Fibroblast of upper back skin (primary cell): ENCODE measurements at regions not wholly inside any gene's neighbourhood (a gene's known extent, or its start where the extent isn't known, plus 50 kb on each side); places are given as distances from the start of the nearest gene placed in this dataset.
"Not testable (repeated sequence)": the region's sequence is repeated elsewhere in the genome, so short reads cannot be mapped to it uniquely, and the experiment has no call there.

Experiments used
- DNase-seq: peaks from one replicate; pipeline ENCODE4 v3.0.0-alpha.2; 2013

DNA sequence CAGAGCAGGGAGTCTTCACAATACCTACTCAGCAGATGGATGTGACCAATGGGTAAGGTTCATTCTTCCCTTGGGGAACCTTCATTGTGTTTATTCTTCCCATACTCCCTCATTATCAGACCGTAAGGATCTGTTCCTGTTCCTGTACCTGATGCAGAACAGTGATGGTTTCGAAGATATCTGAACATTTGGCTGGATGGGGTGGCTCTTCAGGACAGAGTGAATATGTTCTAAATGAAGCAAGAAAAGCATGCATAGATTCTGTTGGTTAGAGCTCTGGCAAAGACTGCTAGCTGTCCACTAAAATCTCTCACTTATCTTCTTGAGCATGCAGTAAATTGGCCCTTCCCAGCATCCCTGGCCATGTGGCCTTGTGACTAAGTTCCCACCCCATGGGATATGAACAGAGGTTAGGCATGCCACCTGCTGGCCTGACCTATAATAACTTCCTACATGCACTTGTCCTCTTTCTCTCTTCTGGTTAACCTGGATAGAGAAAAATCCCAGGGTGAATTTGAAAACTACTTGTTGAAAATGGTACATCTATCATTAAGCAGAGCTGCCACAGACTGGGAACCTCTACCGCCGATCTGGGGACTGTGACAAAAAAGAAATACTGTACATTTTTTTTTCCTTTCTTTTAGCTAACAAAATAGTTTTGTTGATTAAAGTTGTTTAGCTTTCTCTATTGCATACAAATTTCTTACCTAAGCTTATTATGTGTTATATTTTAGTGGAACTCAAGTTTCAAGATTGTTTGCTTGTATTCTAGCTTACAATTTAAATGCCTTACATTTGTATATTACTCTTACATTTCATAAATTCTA is 60.0 kb upstream of the BANK1 start:
- DNase-seq = peak; percentile 78

DNA sequence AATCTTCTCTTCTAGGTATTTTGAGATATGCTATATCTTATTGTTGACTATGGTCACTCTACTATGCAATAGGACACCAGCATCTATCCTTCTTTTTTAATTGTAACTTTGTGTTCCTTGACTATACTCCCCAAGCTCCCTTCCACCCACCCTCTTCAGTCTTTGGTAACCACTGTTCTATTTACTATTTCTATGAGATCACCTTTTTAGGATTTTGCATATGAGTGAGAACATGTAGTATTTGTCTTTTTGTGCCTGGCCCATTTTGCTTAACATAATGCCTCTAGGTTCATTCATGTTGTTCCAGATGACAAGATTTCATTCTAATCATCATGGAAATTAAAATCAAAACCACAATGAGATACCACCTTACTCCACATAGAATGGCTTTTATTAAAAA is 63.3 kb upstream of the BANK1 start:
- DNase-seq = no peak

DNA sequence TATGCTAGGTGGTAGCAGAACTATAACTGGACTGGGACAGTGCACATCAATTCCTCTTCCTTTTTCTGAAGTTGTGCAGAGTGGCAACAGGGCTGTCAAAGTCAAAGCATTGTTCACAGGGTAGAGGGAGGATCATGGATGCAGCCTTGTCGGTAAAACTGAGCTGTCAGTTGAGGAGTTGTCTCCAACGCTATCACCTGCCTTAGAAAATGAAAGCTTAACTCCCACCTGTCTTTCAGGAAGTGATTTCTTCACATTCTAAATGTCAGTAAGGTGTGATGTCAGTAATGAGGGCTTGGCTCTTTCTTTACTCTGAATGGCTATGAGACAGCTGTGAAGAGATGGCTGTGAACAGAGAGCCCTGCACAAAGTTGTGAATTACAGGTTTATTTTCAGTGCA is 66.4 kb upstream of the BANK1 start:
- DNase-seq = no peak

DNA sequence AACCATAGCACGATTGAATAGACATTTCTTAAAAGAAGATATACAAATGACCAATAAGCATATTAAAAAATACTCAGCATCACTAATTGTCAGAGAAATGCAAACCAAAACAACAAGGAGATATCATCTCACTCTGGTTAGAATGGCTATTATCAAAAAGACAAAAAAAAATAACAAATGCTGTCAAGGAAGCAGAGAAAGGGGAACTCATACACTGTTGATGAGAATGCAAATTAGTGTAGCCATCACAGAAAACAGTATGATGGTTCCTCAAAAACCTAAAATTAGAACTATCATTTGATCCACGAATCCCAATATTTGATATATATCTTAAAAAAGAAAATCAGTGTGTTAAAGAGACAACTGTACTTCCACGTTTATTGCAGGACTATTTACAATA is 71.7 kb upstream of the BANK1 start:
- DNase-seq = no peak

DNA sequence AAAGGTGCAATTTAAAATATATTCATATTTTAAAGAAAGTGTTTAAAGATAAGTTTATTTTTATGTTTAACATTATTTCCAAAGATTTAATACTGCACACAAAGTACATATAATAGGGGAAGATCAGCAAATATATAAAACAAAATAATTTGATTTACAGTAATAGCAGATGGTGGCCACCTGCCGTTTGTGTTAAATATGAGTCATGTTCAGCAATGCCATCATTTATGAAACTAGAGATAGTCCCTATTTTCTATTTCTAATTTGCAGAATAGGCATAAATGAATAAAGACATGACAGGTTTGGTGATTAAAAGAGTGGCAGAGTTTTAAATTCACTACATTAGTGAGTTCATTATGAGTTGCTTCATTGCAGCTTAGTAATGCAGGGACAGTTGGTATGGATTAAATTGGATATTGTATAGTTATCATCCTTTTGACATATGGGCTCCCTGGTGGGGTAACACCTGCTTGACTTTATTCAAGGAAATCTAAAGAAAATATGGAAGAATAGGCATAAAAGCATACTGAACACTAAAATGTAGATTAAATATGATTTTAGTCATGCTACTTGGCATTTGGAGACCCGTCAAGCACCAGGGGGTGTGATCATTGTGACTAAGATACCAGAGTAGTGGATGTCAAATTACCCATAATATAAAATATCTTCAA is 78.8 kb upstream of the BANK1 start:
- no peak for DNase-seq

DNA sequence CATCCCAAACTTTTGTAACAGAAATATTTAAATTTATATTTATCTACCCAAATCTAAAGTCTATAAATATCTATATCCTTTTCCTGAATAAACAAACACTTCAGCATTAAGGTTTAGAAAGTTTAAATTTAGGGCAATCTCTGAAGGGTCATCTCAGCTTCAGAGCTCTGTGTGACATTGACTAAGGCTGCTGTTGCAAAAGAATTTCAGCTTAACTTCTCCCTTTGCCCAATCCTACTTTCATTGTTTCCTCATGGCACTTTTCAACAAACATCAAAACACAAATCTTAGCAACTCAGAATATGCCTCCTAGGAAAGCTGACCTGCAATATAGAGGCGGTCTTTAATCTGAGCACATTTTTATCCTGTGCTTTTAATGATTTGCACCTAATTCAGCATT is 79.7 kb upstream of the BANK1 start:
- DNase-seq = no peak

DNA sequence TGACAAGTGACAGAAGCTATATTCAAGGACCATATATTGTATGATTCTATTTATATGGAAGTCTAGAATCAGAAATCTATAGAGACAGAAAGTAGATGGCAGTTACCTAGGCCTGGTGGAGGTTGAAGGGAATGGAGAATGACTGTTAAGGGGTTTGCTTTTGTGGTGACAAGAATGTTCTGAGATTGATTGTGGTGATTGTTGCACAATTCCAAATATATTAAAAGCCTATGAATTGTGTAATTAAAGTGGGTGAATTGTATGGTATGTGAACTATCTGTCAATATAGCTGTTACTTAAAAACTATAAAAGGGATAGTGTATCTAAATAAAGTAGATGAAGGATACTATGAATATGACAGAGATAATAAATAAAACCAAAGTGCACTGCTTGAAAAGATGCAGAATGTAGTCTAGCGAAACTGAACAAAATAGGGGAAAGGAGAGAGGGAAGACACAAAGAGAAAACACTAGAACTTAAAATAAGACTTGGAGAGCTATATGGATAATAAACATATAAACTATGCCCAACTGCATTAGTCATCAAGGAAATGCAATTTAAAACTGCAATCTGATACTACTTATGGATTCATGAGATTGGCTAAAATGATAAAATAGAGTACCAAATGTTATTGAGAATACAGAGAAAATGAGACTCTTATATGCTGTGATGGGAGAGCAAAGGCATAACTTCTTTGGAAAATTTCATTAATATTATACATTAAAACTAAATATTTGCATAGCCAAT is 82.1 kb upstream of the BANK1 start:
- peak; percentile 23 for DNase-seq

DNA sequence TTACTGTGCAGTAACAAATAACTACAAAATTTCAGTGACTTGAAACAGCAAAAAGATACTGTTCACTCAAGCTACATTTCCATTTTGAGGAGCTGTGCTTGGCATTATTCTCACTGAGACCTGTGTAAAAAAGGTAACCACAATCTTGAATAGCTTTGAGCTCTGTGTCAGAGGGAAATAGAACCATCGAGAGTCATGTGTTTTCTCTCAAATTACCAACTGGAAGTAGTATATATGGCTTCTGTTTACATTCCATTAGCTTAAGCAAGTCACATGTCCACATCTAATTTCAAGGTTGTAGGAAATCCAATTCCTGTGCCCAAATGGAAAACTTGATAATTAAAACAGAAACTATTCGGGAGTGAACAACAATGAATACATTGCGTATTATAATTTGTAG is 82.9 kb upstream of the BANK1 start:
- no peak for DNase-seq

DNA sequence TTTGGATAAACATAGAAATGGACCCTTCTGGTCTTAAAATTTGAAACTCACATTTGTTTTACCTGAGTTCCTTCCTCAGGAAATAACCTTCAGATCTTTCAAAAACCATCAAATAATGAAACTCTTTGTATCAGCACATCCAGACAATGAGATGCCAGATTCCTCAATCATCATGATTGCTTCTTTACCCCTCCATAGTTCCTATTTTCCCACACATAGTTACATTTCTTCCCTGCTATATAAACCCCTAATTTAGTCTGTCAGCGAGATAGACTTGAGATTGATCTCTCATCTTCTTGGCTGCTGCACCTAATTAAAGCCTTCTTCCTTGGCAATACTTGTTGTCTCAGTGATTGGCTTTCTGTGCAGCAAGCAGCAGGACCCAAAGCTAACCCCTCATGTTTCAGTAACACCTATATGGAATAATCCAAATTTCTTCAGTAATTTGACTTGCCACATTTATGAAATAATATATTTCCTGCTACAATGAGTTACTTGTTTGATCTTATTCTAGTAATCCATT is 83.9 kb upstream of the BANK1 start:
- no peak for DNase-seq

DNA sequence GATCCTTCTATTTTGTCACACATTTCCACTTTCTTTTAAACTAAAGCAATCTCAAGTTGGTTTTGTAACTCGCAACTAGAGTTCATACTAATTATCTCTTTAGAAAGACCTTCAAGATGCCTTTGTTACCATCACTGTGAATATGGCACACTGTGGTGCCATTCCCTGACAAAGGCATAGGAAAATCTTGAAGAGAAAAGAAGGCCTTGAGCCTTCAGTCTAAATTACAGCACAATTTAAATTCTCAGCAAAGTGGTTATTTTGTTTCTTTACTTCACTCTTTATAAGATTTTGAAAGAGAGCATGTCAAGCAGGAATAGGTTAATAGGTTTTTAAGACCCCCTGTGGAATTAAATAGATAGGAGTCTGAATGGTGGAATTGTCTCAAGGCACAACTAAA is 89.0 kb upstream of the BANK1 start:
- no peak for DNase-seq

DNA sequence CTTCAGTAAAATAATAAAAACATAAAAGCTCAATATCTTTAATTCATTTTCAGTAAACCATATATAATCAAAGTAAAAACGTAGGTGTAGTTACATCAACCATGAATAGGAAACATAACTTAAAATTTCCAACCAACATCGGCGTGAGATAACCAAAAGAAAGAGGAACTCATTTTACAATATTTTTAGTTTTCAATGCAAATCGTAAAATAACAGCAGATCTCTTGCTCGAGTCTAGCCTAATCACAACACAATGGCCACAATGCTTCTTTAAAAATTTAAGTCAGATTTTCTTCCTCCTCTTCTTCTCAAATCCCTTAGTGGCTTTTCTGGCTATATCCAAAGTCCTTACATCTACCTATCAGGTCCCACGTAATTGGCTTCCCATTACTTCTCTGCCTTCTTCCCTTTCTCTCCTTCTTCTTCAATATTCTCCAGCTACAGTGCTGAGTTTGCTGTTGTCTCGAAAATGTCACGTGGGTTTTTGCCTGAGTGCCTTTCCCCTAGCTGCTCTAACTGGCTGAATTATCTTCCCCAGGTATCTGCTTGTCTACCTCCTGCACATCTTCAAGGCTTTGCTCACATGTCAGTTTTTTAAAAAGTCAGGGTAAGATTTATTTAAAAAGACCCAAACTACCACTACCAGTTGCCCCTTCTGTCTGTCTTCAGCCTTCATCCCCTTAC is 90.9 kb upstream of the BANK1 start:
- DNase-seq = no peak

DNA sequence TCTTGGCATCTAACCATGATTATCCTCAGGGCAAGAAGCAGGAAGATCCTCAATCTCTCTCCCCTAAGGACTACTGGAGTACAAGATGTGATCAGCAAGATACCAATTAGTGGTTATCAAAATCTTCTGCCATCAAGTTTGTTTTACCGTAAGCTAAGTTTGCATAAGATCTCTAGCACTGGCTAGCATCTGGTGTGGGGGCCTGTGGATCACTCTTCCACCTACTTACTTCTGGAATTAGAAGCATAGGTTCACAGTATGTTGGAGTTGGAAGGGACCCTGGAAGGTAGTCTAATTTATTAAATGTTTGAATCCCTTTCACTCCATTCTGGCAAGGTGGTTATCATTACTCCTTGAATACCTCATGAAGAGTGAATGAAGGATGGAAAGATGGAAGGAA is 93.3 kb upstream of the BANK1 start:
- no peak for DNase-seq

DNA sequence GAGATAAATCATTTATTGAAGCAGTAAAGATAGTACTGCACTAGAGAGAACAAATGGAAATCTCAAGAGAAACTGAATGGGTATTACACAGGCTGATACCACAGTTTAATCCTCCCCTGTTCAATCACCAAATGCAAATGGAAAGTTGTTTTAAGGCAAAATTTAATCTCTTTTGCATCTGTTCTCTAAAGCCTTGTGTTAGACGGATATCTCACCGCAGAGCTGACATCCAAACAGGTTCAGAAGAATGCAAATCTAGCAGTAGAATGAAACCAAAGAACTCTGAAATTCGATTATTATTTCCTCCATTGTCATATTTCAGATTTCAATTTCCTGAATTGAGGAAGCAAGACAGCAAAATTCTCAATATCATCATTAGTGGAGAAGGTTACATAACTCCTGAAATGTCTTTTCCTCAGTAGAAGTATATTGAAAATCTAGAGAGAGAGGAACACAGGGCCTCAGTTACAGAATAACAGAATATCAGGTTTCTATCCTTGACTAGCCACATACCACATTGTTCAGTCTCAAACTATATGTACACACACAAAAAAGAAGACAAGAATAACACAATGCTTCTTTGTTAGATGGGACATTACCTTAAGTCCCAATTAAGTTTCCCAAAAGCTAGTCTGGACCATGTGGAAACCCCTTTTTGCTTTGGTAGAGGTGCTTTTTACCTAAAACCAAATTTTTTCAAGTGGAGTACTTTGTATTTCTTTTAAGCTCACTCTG is 94.1 kb upstream of the BANK1 start:
- DNase-seq = no peak

DNA sequence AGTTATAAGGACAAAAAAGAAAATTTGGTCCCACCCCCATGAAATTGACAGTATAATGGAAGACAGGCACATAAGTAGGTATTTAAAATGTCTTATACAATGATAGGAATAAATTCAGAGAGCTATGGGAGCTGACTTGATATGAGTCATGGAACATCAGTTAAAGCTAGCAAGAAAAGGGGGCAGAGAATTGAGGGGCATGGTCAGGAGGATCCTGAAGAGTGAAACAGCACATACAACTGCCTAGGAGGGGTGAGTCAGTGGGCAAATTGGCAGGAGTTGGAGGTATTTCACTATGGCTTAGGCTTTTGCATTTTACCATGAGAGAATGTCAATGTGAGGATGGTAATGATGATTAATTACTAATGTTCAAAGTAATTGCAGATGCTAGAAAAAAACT is 95.4 kb upstream of the BANK1 start:
- peak; percentile 45 for DNase-seq

DNA sequence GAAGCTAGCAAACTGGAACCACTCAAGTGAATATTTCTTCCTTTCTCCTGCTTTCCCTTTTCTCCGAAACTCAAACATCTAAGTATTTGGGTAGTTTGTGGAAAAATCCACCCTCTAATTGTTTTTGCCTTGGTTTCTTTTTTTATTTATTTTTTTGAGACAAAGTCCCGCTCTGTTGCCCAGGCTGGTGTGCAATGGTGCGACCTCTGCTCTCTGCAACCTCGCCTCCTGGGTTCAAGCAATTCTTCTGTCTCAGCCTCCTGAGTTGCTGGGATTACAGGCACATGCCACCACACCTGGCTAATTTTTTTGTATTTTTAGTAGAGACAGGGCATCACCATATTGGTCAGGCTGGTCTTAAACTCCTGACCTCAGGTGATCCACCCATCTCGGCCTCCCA is 96.1 kb upstream of the BANK1 start:
- DNase-seq = not testable (repeated sequence)

DNA sequence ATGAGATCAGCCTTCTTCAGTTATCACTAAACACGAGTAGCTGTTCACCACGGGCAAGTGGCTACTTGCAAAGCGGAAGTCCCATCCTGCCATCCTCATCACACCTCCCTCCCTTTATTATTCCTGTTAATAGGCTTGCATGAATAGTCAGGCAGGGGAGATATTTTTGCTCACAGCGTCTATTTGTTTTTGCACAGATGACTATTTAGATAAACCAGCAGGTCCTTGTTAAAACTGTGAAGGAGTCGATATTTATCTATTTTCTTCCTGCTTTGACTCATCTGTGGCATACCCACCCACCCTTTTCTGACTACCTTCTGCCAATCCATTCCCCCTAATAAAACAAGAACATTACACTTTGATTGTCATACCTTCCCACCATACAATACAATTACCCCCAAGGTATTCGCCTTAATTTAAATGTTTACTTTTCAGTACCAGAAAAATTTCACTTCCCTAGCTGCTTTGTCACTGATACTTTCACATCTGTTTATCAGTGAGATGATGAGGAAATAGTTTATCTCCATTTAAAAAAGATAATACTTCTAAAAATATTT is 96.6 kb upstream of the BANK1 start:
- no peak for DNase-seq

DNA sequence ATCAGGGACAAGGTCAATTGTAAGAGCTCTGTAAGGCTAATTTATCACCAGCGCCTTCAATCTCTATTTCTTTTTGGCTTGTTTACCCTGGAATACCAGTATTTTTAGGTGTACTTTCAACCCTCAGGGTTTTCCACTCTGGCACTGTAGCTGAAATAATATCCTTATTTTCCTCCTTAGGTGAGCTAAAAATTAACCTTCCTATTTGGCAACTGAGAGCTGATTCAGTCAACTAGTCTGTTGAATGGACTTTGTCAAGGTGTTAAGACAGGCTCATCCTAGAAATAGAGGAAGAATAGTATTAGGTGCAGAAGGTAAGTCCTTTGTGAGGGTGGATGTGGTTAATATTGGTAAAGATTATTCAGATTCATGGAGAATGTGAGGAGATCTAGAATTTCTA is 101.3 kb upstream of the BANK1 start:
- DNase-seq = no peak

DNA sequence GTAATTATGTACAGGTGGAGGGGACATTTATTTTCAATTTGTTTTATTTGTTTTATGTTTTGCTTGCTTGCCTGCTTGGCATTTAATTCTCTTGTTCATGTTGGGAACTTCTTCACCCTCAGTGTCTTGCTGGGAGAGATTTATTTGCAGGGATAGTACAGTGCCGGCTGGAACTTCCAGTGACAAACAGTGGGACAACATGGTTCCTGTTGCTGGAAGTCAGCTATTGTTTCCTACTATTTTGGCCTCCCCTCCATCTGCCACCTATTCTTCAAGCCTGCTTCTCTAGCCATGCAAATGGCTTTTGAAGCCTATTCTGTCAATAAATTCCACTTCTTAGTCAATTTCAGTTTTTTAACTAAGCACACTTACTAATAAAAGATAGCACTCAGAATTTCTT is 105.4 kb upstream of the BANK1 start:
- no peak for DNase-seq

DNA sequence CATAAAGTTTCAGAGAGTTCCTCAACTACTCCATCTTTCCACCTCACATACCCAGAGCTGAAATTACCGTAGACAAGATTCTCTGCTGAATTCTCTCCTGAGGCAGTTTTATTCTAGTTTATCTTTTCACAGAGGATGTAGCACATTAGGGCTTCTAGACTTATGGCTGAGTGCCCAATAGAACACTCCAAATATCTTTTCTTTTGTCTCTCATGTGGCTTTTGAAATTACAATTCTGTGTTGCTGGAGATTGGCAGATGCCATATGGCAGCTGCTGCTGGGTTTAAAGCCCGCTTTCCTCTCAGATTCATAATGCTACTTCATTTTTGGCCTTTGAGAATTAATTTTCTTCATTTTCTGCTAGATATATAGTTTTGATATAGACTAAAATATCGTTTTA is 107.6 kb upstream of the BANK1 start:
- DNase-seq = no peak

DNA sequence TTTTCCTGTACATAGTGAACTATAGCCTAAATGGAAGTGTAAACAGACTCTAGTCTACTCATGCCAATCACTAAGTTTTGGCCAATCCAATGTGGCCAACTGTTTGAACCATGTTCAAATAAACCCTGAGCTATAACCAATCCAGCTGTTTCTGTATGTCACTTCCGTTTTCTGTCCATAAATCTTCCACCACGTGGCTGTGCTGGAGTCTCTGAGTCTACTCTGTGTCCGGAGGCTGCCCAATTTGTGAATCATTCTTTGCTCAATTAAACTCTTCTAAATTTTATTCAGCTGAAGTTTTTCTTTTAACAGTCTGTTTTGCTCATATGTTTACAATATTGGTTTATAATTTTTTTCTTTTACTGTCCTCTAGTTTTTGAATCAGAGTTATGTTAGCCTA is 112.3 kb upstream of the BANK1 start:
- DNase-seq = peak; percentile 14

DNA sequence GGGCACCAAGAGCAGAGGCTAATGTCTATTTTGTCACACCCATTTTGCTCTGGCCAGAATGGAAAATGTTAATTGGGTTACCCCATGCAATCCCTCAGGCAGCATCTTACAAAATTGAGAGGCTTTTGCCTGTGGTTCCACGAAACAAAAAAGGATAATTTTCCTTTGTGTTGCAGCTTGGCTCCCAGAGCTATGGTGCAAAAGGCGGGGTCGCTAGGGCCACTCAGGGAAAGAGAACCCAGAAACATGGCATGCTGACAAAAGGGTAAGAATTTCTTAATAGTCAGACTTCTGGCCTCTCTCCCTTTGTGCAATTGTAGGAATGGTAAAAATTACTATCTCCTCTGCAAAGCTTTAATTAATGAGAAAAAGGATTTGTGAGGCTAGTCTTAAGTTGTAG is 119.6 kb upstream of the BANK1 start:
- DNase-seq = no peak

DNA sequence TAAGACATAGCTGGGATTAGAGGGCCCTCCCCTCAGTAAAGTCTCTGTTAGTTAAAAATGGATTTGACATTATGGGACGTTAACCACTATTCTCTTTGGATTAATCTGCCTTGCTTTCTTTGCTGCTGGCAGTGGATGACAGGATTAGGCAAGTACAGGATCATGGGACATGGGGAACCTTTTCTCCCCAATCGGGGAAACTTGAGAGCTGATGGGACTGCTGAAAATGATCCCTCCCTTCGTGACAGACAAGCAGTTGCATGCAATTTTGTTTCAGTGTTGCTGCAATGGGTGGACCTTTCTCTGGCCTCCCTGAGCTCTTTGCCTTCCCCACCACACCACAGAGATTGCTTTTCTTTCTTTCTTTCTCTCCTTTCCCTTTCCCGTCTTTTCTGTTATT is 120.2 kb upstream of the BANK1 start:
- no peak for DNase-seq
